B cell (primary cell): ENCODE measurements at regions not wholly inside any gene's neighbourhood (a gene's known extent, or its start where the extent isn't known, plus 50 kb on each side); places are given as distances from the start of the nearest gene placed in this dataset.

Experiments
- ATAC-seq: fragments of 200-7000 bp; cut with Tn5 transposase; one replicate; pipeline ENCODE4 v1.10.0; 2021; ENCODE audit warnings: low read depth, mild to moderate bottlenecking, moderate number of reproducible peaks, moderate library complexity
- CTCF ChIA-PET: fragments of 350-600 bp; sonication (Branson Sonifier 250); formaldehyde crosslinking; loops from one replicate; lab custom pipeline; 2021; ENCODE audit warnings: antibody characterized with exemption, inconsistent platforms; lab: Charles Lee
- POLR2A ChIA-PET: fragments of 350-600 bp; sonication (Branson Sonifier 250); formaldehyde crosslinking; loops from one replicate; lab custom pipeline; 2021; ENCODE audit warnings: antibody characterized with exemption; lab: Charles Lee
- DNase-seq: peaks from one replicate; pipeline ENCODE4 v3.0.0; 2013
- H2AFZ ChIP-seq: 2 replicates; pipeline ENCODE4 v1.6.1; 2012; ENCODE audit warnings: mild to moderate bottlenecking, low read depth, low read length; ENCODE audit not compliant: insufficient read depth, poor library complexity, severe bottlenecking
- H3K27ac ChIP-seq, 2 donors: 1 replicate in 1 of 2; 2 replicates in 1 of 2; pipeline ENCODE4 v1.5.1; 2012 to 2013; ENCODE audit warnings: low read length in 2 of 2, mild to moderate bottlenecking in 2 of 2, moderate library complexity in 1 of 2
- H3K27me3 ChIP-seq, 4 experiments: fragments of 200-600 bp in 1 of 4; sonication (generic) in 1 of 4; replicated peaks in 1 of 4; 1 replicate in 2 of 4; 2 replicates in 2 of 4; pipeline versions ENCODE4 v1.6.1 to v1.7.0; 2013 to 2016; ENCODE audit warnings: low read length in 3 of 4, mild to moderate bottlenecking in 2 of 4, mixed read lengths in 1 of 4, moderate library complexity in 1 of 4; ENCODE audit not compliant: insufficient read depth in 4 of 4, control insufficient read depth in 3 of 4; ENCODE audit errors: control extremely low read depth in 1 of 4
- H3K36me3 ChIP-seq, 2 experiments: replicated peaks in 1 of 2; 1 replicate in 1 of 2; 2 replicates in 1 of 2; pipeline versions ENCODE4 v1.6.1 to v1.7.1; 2013; ENCODE audit warnings: low read length in 1 of 2; ENCODE audit not compliant: insufficient read depth in 2 of 2, control insufficient read depth in 1 of 2; ENCODE audit errors: control extremely low read depth in 1 of 2, extremely low read depth in 1 of 2
- H3K4me1 ChIP-seq, 2 donors: fragments of 200-600 bp in 1 of 2; sonication (generic) in 1 of 2; 1 replicate in 1 of 2; 2 replicates in 1 of 2; pipeline versions ENCODE4 v1.5.1 to v1.6.1; 2013 to 2017; ENCODE audit warnings: low read length in 2 of 2; ENCODE audit not compliant: control insufficient read depth in 2 of 2, insufficient read depth in 2 of 2
- H3K4me2 ChIP-seq: replicated peaks from 2 replicates; pipeline ENCODE3; 2012; ENCODE audit warnings: mild to moderate bottlenecking, low read depth, low read length; ENCODE audit not compliant: poor library complexity, severe bottlenecking
- H3K4me3 ChIP-seq, 5 experiments: fragments of 200-600 bp in 1 of 5; sonication (generic) in 1 of 5; 1 replicate in 3 of 5; 2 replicates in 2 of 5; pipeline versions ENCODE4 v1.5.1 to v1.7.0; 2011 to 2016; ENCODE audit warnings: low read length in 4 of 5, mild to moderate bottlenecking in 4 of 5, low read depth in 2 of 5, control low read depth in 1 of 5, moderate library complexity in 1 of 5; ENCODE audit not compliant: insufficient read depth in 1 of 5; ENCODE audit errors: control extremely low read depth in 1 of 5, extremely low read depth in 1 of 5
- H3K79me2 ChIP-seq: fragments of 200-600 bp; sonication (generic); one replicate; pipeline ENCODE4 v1.6.0; 2016; ENCODE audit warnings: low read length; ENCODE audit not compliant: control insufficient read depth, insufficient read depth
- H3K9ac ChIP-seq: fragments of 200-600 bp; sonication (generic); 2 replicates; pipeline ENCODE4 v1.6.1; 2017; ENCODE audit warnings: mild to moderate bottlenecking, low read length, moderate library complexity
- H3K9me3 ChIP-seq, 3 donors: one replicate each; pipeline versions ENCODE4 v1.6.1 to v1.7.1; 2013; ENCODE audit warnings: low read length in 2 of 3; ENCODE audit not compliant: control insufficient read depth in 2 of 3, insufficient read depth in 1 of 3; ENCODE audit errors: control extremely low read depth in 1 of 3
- H4K20me1 ChIP-seq: 2 replicates; pipeline ENCODE4 v1.6.0; 2012; ENCODE audit warnings: mild to moderate bottlenecking, low read length; ENCODE audit not compliant: insufficient read depth, control insufficient read depth, poor library complexity, severe bottlenecking
- H3K27ac Mint-ChIP-seq: one replicate; pipeline ENCODE4 v1.8.0; 2021; ENCODE audit warnings: mixed read lengths
- H3K27me3 Mint-ChIP-seq: one replicate; pipeline ENCODE4 v1.8.0; 2021; ENCODE audit warnings: mixed read lengths
- H3K4me1 Mint-ChIP-seq: one replicate; pipeline ENCODE4 v1.8.0; 2021; ENCODE audit warnings: mixed read lengths
- H3K4me3 Mint-ChIP-seq: one replicate; pipeline ENCODE4 v1.8.0; 2021; ENCODE audit warnings: mixed read lengths
- H3K9me3 Mint-ChIP-seq: one replicate; pipeline ENCODE4 v1.8.0; 2022; ENCODE audit warnings: mixed read lengths; ENCODE audit not compliant: insufficient read depth
- EZH2 ChIP-seq: IDR thresholded peaks from 2 replicates; pipeline ENCODE4 v1.6.1; 2012; ENCODE audit warnings: borderline replicate concordance, low read depth, mild to moderate bottlenecking, moderate library complexity, low read length; ENCODE audit not compliant: insufficient read depth, poor library complexity, severe bottlenecking
- WGBS: methylation state at CpG from one replicate; pipeline ENCODE4 v1.1.5; 2013; ENCODE audit warnings: missing lambda C conversion rate; ENCODE audit not compliant: insufficient coverage; 5-methylcytosine and 5-hydroxymethylcytosine counted together
- intact Hi-C: fragments of 100-400 bp; cut with micrococcal nuclease; formaldehyde crosslinking; loops from one replicate; pipeline ENCODE4 v1.10.0; 2022
- TF ChIP-seq, protein P1 (sequence below): fragments of 200-600 bp; IDR thresholded peaks from one replicate; pipeline ENCODE4 v1.8.0; 2022; ENCODE audit warnings: antibody characterized with exemption, mild to moderate bottlenecking

GRCh38 chr13:61078976-61079770 lies 336.5 kb downstream of the PCDH20 start:
- POLR2A ChIA-PET, result no interaction called here

DNA sequence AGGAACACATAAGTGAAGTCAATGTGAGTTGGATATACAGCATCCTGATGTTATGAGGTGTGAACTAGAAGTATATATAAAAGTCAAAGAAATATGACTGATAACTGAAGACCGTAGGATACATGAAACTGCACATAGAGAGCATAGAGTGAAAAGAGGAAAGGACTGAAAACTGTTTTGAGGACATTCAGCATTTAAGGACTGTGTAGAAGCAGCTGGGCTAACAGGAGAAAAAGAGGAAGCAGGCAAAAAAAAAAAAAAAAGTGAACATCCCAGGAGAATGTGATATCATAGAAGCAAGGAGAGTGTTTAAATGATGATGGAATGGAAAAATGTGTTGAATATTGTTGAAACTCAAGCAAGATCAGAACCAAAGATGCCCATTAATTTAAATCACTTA lies 363.5 kb downstream of the PCDH20 start:
- intact Hi-C loops, result no loop called here
- Histone ChIP-seq H3K9me3 (peaks cover 0 to 1% (median 0%) of the 10 kb centered on the region in 3 donors), H3K36me3 (no peaks in the 10 kb centered on the region), H3K4me3 (no peak overlapping the region), H4K20me1 (no peaks in the 10 kb centered on the region), H3K27ac (no peak overlapping the region), H3K79me2 (no peaks in the 10 kb centered on the region), H3K9ac (no peak overlapping the region), H3K27me3 (no peaks in the 10 kb centered on the region), H3K4me2 (no peak overlapping the region), H3K4me1 (no peaks in the 10 kb centered on the region), H2AFZ (no peak overlapping the region)
- TF ChIP-seq, protein P1, sequence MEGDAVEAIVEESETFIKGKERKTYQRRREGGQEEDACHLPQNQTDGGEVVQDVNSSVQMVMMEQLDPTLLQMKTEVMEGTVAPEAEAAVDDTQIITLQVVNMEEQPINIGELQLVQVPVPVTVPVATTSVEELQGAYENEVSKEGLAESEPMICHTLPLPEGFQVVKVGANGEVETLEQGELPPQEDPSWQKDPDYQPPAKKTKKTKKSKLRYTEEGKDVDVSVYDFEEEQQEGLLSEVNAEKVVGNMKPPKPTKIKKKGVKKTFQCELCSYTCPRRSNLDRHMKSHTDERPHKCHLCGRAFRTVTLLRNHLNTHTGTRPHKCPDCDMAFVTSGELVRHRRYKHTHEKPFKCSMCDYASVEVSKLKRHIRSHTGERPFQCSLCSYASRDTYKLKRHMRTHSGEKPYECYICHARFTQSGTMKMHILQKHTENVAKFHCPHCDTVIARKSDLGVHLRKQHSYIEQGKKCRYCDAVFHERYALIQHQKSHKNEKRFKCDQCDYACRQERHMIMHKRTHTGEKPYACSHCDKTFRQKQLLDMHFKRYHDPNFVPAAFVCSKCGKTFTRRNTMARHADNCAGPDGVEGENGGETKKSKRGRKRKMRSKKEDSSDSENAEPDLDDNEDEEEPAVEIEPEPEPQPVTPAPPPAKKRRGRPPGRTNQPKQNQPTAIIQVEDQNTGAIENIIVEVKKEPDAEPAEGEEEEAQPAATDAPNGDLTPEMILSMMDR, result no peak
- no peak for TF ChIP-seq EZH2
- Mint-ChIP-seq H3K9me3 (no peaks in the 10 kb centered on the region), H3K27ac (no peak overlapping the region), H3K4me1 (no peaks in the 10 kb centered on the region), H3K27me3 (no peaks in the 10 kb centered on the region), H3K4me3 (no peak overlapping the region)
- POLR2A ChIA-PET, result no interaction called here
- CTCF ChIA-PET, result no interaction called here
- no peak for ATAC-seq
- 33% methylated on average over 1 of the region's 1 CpG for WGBS
- DNase-seq, result no peak

More at GRCh38 chr13:61078976-61079770, 336.5 kb downstream of the PCDH20 start:
- Histone ChIP-seq H3K36me3 (no peaks in the 10 kb centered on the region), H3K4me3 (no peak overlapping the region), H3K79me2 (no peaks in the 10 kb centered on the region), H3K9ac (no peak overlapping the region), H3K27me3 (no peaks in the 10 kb centered on the region), H3K4me2 (no peak overlapping the region), H3K4me1 (no peaks in the 10 kb centered on the region), H2AFZ (no peak overlapping the region), H3K9me3 (peaks cover 0 to 2% (median 0%) of the 10 kb centered on the region in 3 donors), H3K27ac (no peak overlapping the region), H4K20me1 (no peaks in the 10 kb centered on the region)
- no CpG with 5 or more reads among the region's 4 CpGs for WGBS
- Mint-ChIP-seq H3K27ac (no peak overlapping the region), H3K27me3 (no peaks in the 10 kb centered on the region), H3K4me3 (no peak overlapping the region), H3K4me1 (no peaks in the 10 kb centered on the region), H3K9me3 (peaks cover 2% of the 10 kb centered on the region)
- intact Hi-C loops, result no loop called here
- DNase-seq (no peak), ATAC-seq (no peak)
- TF ChIP-seq, protein P1, result no peak
- TF ChIP-seq EZH2, result no peak
- CTCF ChIA-PET, result no interaction called here
